GM19035 (cell line): ENCODE measurements at regions not wholly inside any gene's neighbourhood (a gene's known extent, or its start where the extent isn't known, plus 50 kb on each side); places are given as distances from the start of the nearest gene placed in this dataset.

Experiments used
- ATAC-seq: cut with Tn5 transposase; IDR thresholded peaks from one replicate; pipeline ENCODE4 v1.9.1; 2021; ENCODE audit not compliant: unreplicated experiment

DNA sequence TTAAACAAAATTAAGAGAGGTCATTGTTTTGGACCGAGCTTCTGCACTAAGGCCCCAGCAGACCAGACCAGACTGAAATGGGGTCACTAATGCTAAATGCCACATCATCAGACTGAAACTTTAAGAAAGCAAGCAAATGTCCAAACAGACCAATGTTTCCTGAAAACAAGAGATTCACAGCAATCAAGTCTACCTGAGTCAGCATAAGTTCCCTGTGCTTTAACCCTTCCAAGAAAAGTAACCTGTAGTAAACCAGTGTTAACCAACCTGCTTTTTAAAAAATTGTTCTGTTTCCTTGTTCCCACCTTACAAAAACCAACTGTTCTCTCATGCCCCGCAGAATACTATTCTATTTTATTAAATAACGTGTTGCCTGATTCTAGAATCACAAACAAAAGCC lies 241.1 kb upstream of the GADL1 start:
- ATAC-seq = no peak

DNA sequence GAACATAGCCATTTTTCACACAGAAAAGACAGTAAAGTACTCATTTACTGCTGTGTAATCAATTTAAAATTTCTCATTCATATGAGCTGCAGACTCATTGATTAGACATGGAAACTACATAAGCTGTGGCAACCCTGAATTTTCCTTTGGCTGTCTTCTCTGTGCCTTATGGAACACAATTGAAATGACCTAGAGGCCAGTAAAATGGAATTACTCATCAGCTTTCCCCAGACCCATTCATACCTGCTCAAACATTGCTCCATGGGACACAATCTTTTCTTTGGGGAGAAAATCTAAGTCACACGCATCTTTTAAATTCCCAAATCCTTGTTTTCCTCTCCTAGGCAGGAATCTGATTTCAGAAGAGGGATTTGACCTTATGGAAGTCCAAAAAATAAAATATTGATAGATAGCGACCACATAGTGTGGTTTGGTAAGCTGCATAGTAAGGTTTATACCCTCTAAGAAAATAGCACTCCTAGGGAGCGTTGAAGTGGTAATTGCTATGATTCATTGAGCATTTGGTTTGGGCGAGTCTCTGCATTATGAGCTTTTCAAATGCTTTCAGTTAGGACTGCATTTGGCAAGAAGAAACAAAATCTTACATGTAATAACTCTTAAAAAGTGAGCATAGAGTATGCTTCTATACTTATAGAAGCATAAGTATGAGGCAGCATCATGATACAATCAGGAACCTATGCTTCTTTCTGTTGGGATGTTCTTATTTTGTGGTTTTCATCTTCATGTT lies 243.4 kb upstream of the GADL1 start:
- no peak for ATAC-seq

DNA sequence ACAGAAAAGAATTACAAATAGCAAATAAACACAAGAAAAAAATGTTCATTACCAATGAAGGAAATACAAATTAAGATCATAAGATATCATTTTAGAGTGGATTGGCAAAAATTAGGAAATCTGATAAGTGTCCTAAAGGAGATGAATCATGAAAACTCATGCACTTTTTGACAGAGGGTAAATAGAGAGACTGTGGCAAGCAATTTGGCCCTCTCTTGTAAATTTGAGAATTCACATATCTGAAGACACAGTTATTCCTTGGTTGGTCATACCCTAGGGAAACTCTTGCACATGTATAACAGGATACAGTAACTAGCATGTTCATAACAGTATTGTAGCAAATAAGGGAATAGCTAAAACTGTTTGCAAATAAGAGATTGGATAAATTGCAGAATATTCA lies 246.0 kb upstream of the GADL1 start:
- no peak for ATAC-seq

DNA sequence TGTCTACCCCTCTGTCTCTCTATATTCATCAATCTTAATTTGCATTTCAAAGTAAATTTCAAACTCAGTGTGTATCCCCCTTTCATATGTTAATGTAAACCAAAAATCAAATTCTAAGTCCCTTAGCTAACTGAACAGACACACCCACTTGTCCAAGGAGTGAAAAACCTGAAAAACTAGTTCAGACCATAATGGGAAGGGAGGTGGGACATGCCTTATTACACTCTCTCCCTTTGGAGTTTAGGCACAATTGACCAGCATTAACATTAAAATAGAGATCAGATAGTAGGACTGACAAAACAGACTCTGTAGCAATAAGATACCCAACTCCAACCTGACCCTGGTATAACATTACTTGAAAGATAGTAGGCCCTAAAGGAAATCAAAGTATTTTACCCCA lies 247.7 kb upstream of the GADL1 start:
- ATAC-seq = no peak

DNA sequence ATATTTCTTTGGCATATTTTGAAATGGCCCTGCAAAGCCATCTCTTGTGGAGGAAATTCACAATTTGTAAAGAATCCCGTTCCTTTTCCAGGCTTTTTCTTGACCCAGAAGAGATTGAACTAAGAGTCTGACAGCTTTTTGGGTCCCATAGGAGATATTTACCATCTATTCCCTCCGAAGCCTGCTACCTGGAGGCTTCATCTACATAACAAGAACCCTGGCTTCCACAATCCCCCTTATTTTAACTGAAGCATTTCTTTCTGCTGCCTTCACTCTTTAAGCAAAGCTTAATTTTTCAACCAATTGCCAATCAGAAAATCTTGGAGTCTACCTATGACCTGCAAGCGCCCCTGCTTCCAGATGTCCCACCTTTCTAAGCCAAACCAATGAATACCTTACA lies 248.1 kb upstream of the GADL1 start:
- no peak for ATAC-seq

DNA sequence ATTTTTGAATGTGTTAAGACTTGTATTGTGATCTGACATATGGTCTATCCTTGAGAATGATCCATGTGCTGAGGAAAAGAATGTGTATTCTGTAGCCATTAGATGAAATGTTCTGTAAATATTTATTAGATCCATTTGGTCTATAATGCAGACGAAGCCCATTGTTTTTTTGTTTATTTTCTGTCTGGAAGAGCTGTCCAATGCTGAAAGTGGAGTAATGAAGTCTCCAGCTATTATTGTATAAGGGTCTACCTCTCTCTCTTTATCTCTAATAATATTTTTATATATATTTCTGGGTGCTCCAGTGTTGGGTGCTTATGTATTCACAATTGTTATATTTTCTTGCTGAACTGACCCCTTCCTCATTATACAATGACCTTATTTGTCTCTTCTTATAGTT lies 250.6 kb upstream of the GADL1 start:
- no peak for ATAC-seq

DNA sequence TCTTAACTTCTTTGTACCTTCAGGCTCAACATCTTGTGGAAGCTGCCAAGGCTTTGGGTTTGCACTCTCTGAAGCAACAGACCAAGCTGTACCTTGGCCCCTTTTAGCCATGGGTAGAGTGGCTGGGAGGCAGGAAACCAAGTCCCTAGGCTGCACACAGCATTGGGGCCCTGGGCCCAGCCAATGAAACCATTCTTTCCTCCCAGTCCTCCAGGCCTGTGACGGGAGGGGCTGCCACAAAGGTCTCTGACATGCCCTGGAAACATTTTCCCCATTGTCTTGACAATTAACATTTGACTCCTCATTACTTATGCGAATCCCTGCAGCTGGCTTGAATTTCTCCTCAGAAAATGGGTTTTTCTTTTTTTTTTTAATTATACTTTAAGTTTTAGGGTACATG lies 253.1 kb upstream of the GADL1 start:
- no peak for ATAC-seq

DNA sequence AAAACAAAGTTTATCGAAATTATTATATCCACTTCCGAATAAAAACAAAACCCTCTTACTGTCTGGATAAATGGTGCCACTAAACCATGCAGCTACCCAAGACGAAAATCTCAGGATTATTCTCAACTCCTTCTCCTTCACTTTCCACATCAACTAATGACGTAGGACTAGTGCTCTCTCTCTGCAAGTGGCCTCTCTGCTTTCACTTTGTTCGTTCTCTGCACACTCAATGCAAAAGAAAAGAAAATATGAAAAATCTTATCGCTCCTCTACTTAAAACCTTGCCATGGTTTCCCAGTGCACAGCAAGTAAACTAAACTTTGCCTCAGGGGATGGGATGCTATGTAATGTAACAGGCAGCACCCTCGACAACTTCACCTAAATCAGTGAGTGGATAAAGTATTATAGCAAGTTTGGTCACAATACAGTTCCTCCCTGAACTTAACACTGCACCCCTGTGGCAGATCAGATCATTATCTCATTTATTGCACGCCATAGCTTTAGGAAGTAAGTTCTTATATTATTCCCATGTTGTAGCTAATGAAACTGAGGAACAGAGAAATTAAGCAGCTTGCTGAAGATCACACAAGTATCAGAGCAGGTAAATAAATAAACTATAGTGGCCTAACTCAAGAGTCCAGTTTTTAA lies 262.7 kb upstream of the GADL1 start:
- no peak for ATAC-seq

DNA sequence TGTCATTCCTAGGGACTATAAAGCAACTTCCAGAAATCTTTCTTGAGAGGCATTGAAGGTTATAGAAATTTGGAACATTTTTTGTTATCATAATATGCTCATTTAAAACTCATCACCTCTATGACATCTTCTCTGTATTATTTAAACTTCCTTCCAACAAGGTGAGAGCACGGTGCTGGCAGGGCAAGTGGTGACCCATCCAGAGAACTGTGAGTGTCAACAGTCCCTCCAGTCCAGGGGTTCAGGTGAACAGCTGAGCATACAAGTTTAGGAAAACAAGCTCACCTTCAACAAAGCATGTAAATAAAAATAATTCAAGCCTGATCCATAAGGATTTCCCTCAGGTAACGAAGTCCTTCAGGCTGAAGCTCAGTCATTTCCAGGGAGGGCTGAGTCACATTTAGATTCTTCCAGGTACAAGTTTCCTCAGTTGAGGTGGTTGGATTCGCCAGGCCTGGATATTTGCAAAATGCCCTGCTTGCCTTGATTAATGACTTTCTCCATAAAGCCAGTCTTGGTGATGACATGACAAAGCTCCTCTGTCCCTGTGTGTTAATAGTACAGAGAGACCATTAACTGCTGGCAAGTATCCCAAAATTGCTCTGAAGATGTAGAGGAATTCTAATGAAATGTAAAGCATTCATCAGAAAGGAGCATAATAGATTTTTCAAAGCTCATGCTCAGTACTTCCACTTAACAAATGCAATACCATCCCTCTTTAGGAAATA lies 263.6 kb upstream of the GADL1 start:
- no peak for ATAC-seq

DNA sequence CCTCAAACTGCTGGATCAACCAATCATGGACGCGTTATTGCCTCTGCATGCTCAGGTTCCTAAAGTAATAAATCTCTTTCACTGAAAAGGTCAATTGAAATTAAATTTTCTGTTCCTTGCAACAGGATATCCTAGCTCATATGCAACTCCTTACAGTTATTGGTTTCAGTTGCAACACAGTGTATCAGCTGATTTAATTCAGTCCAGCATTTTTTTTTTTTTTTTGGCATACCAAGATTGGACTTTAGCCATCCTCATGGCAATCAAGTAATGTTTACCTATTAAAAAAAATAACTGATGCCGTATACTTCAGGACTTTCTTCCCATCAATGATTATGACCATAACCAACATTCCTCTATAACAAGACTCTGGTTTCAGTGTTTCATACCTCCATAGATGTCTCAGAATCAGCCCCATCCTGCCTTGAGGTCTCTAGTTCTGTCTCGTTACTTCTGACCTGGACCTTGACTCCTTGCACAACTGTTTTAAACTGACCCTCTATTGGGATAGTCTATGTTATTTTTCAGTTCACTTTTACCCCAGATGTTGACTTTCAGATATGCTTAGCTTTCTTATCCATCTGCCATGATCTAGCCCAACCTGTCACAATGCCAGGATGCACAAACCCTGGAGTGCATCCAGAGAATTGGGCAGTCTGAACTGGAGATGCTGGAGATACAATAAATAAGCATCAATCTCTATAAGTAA lies 265.0 kb upstream of the GADL1 start:
- ATAC-seq = no peak

DNA sequence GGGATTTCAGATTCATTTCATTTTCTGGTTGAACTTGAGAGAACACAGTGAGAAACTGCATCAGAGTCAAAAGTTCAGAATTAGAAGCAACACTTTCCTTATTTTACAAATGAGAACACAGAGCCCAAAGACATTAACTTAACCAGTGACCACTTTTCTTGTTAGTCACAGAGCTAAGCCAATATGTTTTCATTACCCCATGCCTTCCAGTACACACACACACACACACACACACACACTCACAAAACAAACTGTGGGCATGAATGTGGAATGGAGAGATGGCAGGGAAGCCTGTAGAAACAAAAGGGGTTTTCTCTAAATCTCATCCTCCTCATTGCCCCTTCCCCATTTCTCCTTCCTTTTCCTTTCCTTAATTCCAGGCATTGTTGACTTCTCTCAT lies 267.4 kb upstream of the GADL1 start:
- ATAC-seq = no peak

DNA sequence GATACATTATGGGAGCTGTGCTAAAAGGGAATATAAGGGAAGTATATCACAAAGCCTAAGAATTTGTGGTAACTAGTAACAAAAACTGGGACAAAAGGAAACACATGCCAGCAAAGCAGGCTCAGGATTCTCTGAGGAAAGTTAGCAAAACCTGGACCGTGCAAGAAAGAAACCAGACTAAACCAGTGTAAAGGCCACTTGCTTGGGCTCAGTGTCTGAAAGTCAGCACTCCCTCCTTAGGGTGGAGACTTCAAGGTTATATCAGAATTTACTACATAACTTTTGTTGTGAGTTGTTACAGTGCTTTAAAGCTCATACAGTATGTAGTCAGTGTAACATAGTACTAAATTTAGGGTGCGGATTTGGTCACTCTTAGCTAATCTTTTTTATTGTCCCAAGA lies 269.9 kb upstream of the GADL1 start:
- no peak for ATAC-seq

DNA sequence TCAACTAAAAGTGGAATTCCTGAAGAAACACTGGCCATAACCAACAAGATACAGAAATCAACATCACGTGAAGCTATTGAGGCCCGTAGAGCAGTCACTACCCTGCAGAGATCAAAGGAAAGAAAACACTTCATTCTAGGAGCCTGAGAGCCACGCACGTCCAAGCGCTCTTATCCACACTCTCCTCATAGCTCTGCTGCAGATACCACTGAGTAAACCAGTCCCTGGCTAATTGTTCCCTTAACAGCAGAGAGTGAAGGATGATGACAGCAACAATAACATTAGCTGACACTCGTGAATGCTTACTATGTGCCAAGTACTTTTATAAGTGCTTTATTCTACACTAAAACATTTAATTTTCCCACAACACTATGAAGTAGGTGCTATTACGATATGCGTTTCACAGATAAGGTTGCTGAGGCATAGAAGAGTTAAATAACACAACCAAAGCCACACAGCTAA lies 271.0 kb upstream of the GADL1 start:
- ATAC-seq = no peak

DNA sequence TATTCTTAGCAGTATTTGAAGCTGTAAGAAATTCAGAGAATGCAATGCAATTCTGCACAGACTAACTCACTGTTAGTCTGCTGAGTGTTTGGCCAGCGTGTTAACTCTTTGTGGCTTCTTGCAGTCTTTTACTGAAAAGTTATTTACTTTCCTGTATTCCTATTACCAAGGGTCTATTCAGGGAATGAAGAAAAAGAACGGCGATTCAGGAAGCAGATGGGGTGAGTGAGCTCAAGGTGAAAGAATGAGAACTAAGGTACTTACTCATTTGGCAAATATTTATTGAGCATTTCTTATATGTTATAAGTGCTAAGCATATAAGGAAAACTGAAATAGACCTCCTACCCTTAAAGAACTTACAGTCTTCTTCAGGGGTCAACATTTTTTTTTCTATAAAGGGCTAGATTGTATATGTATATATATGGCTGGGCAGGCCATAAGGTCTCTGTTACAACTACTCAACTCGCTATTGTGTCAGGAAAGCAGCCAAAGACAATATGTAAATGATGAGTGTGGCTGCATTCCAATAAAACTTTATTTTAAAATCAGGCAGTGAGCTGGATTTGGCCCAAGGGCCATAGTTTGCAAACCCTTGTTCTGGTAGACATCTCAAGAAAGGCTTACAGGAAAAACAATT lies 271.9 kb upstream of the GADL1 start:
- ATAC-seq = no peak

DNA sequence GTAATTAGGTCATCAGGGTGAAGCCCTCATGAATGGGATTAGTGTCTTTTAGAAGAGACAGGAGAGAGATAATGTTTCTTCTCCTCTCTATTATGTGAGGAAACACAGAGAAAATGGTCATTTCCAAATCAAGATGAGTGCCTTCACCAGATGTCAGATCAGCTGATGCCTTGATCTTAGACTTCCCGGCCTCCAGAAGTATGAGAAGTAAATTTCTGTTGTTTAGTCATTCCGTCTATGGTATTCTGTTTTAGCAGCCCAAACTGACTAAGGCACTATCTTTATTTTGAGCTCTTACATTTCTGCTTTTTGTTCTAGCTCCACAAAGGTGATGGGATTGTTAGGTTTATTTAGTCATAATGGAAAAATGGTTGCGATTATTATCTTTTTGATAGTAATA lies 273.2 kb upstream of the GADL1 start:
- ATAC-seq = no peak

DNA sequence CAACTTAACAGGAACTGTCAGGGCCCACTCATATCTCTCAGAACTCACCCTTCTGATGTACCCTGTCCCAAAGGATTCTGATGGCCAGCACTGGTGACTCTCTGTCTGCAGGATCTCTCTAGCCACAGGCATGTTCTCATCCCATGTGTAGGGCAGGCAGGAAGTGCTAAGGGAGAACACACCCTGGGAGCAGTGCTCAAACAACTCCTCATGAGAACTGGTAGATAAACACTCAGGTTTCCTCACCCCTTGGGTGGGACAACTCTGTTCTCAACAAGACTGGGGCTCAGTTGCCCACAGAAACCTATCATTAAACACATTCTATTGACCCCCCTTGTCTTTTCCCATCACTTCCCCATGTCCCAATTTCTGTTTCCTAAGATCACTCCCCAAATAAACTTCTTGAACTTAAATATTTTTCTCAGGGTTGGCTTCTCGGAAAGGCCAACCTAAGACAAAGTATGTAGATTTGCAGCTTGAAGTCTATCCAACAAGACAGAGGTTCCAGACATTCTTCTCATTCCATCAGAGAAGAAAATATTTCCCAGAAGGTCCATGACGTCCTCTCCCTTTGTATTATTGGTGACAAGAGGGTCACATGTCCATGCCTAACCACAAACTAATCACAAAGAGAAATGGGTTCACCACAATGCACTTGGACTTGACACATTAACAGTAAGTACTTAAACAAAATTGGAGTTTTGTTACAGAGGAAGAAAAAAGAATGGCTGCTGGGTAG lies 276.6 kb upstream of the GADL1 start:
- no peak for ATAC-seq

DNA sequence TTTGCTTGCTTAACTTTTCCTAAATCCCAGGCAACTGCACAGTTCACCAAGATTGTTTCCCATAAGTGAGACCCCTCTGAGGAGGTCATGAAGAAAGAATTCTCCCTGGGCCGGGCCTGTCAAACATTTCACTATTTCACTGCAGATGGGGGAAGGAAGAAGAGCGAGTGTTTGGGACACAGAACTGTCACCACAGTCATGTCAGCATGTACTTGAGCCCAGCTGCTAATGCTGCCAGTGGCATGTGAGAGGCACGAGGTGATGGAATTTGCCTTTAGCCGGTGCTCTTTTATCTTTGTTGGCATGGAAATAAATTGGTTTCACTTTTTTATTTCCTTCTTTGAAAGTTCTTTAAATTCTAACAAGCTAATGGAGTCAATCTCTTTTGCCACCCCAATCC lies 277.9 kb upstream of the GADL1 start:
- ATAC-seq = no peak

DNA sequence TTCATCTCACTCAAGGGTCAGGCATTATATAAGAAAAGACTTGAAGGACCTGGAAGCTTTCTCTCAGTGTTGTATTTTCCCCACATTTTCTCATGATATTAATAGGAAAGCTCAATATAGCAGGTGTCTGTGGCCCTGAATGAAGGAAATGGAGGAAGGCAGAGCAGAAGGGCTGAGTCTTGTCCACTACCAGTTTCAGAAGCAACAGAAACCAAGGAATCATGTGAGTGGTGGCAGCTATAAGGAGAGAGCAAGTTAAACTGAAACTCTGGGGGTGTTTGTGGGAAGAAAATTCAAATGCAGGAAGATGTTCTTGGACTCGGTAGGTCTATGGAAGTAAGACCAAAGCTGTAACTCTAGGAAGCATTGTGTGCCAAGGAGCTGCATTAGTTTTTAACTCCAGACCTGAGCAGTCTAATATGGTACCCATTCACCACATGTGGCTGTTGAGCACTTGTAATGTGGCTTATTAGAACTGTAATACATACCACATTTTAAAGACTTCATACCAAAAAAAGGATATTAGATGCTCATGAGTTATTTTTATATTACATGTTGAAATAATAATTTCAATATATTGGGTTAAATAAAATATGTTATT lies 278.8 kb upstream of the GADL1 start:
- ATAC-seq = no peak

DNA sequence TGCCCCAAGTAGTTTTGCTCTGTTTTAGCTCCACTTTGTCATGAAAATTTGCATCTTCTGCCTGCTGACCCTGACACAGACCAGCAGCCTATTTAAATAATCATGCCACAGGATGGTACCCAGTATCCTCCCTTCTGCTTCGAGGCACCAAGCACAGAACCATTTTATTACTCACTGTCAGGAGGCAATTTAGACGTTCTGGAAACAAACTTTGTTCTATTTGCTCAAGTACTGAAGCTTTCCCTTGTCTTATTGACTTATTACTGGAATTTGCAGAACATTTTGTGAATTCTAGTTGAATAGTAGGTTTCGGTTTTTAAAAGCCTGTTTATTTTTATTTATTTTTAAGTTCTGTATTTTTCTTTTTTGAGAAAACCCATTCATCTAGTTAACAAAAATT lies 279.6 kb upstream of the GADL1 start:
- no peak for ATAC-seq

DNA sequence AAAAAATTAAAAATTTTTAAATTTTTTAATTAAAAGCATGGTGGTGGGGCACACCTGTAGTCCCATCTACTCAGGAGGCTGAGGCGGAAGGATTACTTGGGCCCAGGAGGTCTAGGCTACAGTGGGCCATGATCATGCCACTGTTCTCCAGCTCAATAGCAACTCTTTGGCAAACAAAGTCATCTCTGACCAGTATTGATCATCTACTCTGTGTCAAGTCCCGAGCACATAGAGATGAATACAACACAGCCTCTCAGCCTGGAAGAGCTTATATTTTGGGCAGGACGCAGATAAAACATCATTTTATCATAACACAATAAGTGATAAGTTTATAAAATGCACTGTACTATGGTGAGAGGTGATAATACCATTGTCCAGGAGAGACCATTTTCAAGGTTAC lies 281.6 kb upstream of the GADL1 start:
- no peak for ATAC-seq
